H1 (cell line): ENCODE measurements at regions not wholly inside any gene's neighbourhood (a gene's known extent, or its start where the extent isn't known, plus 50 kb on each side); places are given as distances from the start of the nearest gene placed in this dataset.

Experiments used
- CTCF ChIA-PET: fragments of 300-600 bp; sonication (Branson Sonifier 250); formaldehyde crosslinking; loops from one replicate; lab custom pipeline; 2021; ENCODE audit not compliant: partially characterized antibody; lab: Charles Lee
- POLR2A ChIA-PET: fragments of 300-600 bp; sonication (Branson Sonifier 250); formaldehyde crosslinking; loops from one replicate; lab custom pipeline; 2021; ENCODE audit warnings: inconsistent platforms; ENCODE audit not compliant: partially characterized antibody; lab: Charles Lee
- DNase-seq, 2 experiments: peaks; one replicate each; pipeline versions ENCODE4 v3.0.0 to v3.0.0-alpha.2; 2010 to 2022; ENCODE audit warnings: low spot score in 2 of 2, low read depth in 1 of 2, mixed read lengths in 1 of 2
- FAIRE-seq: peaks from 2 replicates; lab custom pipeline; 2011; peaks lifted over from hg19 to GRCh38; lab: Jason Lieb, UNC
- H2AFZ ChIP-seq: 2 replicates; pipeline ENCODE4 v1.8.1; 2012; ENCODE audit warnings: low read length, inconsistent platforms
- H2AK5ac ChIP-seq: 2 replicates; pipeline ENCODE4 v1.6.1; 2013; ENCODE audit warnings: low read depth, low read length
- H2BK120ac ChIP-seq: replicated peaks from 2 replicates; pipeline ENCODE3; 2013; ENCODE audit warnings: low read depth, low read length, inconsistent platforms
- H2BK12ac ChIP-seq: 2 replicates; pipeline ENCODE4 v1.6.1; 2013; ENCODE audit warnings: low read depth, low read length
- H2BK15ac ChIP-seq: 2 replicates; pipeline ENCODE4 v1.6.1; 2013; ENCODE audit warnings: low read length
- H2BK20ac ChIP-seq: 2 replicates; pipeline ENCODE4 v1.6.1; 2013; ENCODE audit warnings: low read length
- H2BK5ac ChIP-seq: 2 replicates; pipeline ENCODE4 v1.6.1; 2013; ENCODE audit warnings: low read depth, low read length
- H3K14ac ChIP-seq: 2 replicates; pipeline ENCODE4 v1.6.1; 2013; ENCODE audit warnings: inconsistent platforms; ENCODE audit not compliant: insufficient read length
- H3K18ac ChIP-seq: 2 replicates; pipeline ENCODE4 v1.6.1; 2013; ENCODE audit warnings: low read length; ENCODE audit errors: extremely low read depth
- H3K23ac ChIP-seq: 2 replicates; pipeline ENCODE4 v1.6.1; 2013; ENCODE audit warnings: inconsistent platforms; ENCODE audit not compliant: insufficient read length
- H3K23me2 ChIP-seq: 2 replicates; pipeline ENCODE4 v1.6.1; 2013; ENCODE audit warnings: low read depth, low read length
- H3K27ac ChIP-seq: 2 replicates; pipeline ENCODE4 v1.6.1; 2011; ENCODE audit warnings: low read depth, low read length, inconsistent platforms
- H3K27me3 ChIP-seq, 4 experiments: replicated peaks in 1 of 4; 1 replicate in 1 of 4; 2 replicates in 3 of 4; pipeline versions ENCODE4 v1.6.1 to v1.8.1; 2011 to 2013; ENCODE audit warnings: low read length in 3 of 4, mild to moderate bottlenecking in 3 of 4, inconsistent platforms in 2 of 4, mixed read lengths in 2 of 4, moderate library complexity in 1 of 4; ENCODE audit not compliant: control insufficient read depth in 3 of 4, insufficient read depth in 3 of 4; ENCODE audit errors: extremely low read depth in 1 of 4
- H3K36me3 ChIP-seq, 4 experiments: 2 replicates each; pipeline versions ENCODE4 v1.6.1 to v1.8.1; 2011 to 2013; ENCODE audit warnings: mild to moderate bottlenecking in 4 of 4, low read length in 3 of 4, moderate library complexity in 2 of 4, control low read depth in 1 of 4, inconsistent platforms in 1 of 4; ENCODE audit not compliant: insufficient read depth in 4 of 4, control insufficient read depth in 2 of 4
- H3K4ac ChIP-seq: replicated peaks from 2 replicates; pipeline ENCODE3; 2013; ENCODE audit warnings: low read length, low read depth, mixed read lengths, inconsistent platforms; ENCODE audit not compliant: insufficient read length
- H3K4me1 ChIP-seq, 4 experiments: replicated peaks in 1 of 4; 1 replicate in 1 of 4; 2 replicates in 3 of 4; pipeline versions ENCODE4 v1.6.1 to v1.8.1; 2011 to 2013; ENCODE audit warnings: low read length in 3 of 4, inconsistent platforms in 2 of 4, mixed read lengths in 1 of 4; ENCODE audit not compliant: insufficient read depth in 4 of 4, control insufficient read depth in 3 of 4
- H3K4me2 ChIP-seq, 2 experiments: 2 replicates each; pipeline versions ENCODE4 v1.6.1 to v1.8.1; 2011 to 2013; ENCODE audit warnings: low read depth in 2 of 2, low read length in 2 of 2, control low read depth in 1 of 2, inconsistent platforms in 1 of 2, mild to moderate bottlenecking in 1 of 2; ENCODE audit not compliant: insufficient read depth in 1 of 2
- H3K4me3 ChIP-seq, 4 experiments: fragments of 200-600, 300-600 bp in 1 of 4; sonication (generic), shearing (Covaris generic), sonication (Bioruptor Twin) in 1 of 4; 2 replicates each; pipeline versions ENCODE4 v1.5.1 to v1.8.1; 2011 to 2016; ENCODE audit warnings: low read length in 4 of 4, low read depth in 3 of 4, control low read depth in 2 of 4, inconsistent platforms in 2 of 4, mild to moderate bottlenecking in 2 of 4, mixed read lengths in 1 of 4, moderate library complexity in 1 of 4; ENCODE audit not compliant: insufficient read depth in 2 of 4; ENCODE audit errors: extremely low read depth in 1 of 4
- H3K56ac ChIP-seq: replicated peaks from 2 replicates; pipeline ENCODE3; 2013; ENCODE audit warnings: low read depth, mild to moderate bottlenecking, mixed read lengths, low read length, inconsistent platforms; ENCODE audit not compliant: insufficient read length
- H3K79me1 ChIP-seq: 2 replicates; pipeline ENCODE4 v1.6.1; 2013; ENCODE audit warnings: low read depth, low read length, control low read depth
- H3K79me2 ChIP-seq, 2 experiments: 2 replicates each; pipeline versions ENCODE4 v1.6.1 to v1.8.1; 2012 to 2013; ENCODE audit warnings: low read length in 2 of 2, mild to moderate bottlenecking in 2 of 2, inconsistent platforms in 1 of 2; ENCODE audit not compliant: insufficient read depth in 2 of 2, control insufficient read depth in 1 of 2
- H3K9ac ChIP-seq, 4 experiments: replicated peaks in 1 of 4; 1 replicate in 1 of 4; 2 replicates in 3 of 4; pipeline versions ENCODE4 v1.6.1 to v1.8.1; 2011 to 2013; ENCODE audit warnings: low read depth in 3 of 4, low read length in 3 of 4, control low read depth in 2 of 4, mild to moderate bottlenecking in 2 of 4, moderate library complexity in 2 of 4, inconsistent platforms in 1 of 4; ENCODE audit errors: extremely low read depth in 1 of 4
- H3K9me3 ChIP-seq, 2 experiments: 2 replicates each; pipeline versions ENCODE4 v1.6.1 to v1.8.1; 2012 to 2013; ENCODE audit warnings: mild to moderate bottlenecking in 2 of 2, moderate library complexity in 2 of 2, control low read depth in 1 of 2, inconsistent platforms in 1 of 2, low read depth in 1 of 2, low read length in 1 of 2, mixed read lengths in 1 of 2; ENCODE audit not compliant: insufficient read depth in 2 of 2
- H4K20me1 ChIP-seq, 2 experiments: replicated peaks in 1 of 2; 2 replicates each; pipeline versions ENCODE3 to v1.8.1; 2011 to 2013; ENCODE audit warnings: inconsistent platforms in 2 of 2, low read length in 2 of 2, mild to moderate bottlenecking in 1 of 2; ENCODE audit not compliant: insufficient read depth in 2 of 2, control insufficient read depth in 1 of 2
- H4K5ac ChIP-seq: 2 replicates; pipeline ENCODE4 v1.6.1; 2013; ENCODE audit warnings: low read length, low read depth, mixed read lengths, inconsistent platforms; ENCODE audit not compliant: insufficient read length
- H4K8ac ChIP-seq: 2 replicates; pipeline ENCODE4 v1.8.0; 2013; ENCODE audit warnings: mild to moderate bottlenecking, moderate library complexity, low read length, inconsistent platforms; ENCODE audit not compliant: insufficient read depth; ENCODE audit errors: extremely low read depth
- H4K91ac ChIP-seq: replicated peaks from 2 replicates; pipeline ENCODE3; 2013; ENCODE audit warnings: low read length, mixed read lengths, inconsistent platforms; ENCODE audit not compliant: insufficient read length
- BACH1 ChIP-seq: IDR thresholded peaks from 2 replicates; pipeline ENCODE4 v1.6.1; 2012; ENCODE audit warnings: low read length, improper control_type of control experiment
- FOSL1 ChIP-seq: IDR thresholded peaks from 2 replicates; pipeline ENCODE4 v1.6.1; 2011; ENCODE audit warnings: mild to moderate bottlenecking, low read depth, low read length, moderate library complexity; ENCODE audit not compliant: insufficient read depth
- HDAC2 ChIP-seq, 2 experiments: fragments of 300-600 bp in 1 of 2; sonication (generic) in 1 of 2; IDR thresholded peaks; 2 replicates each; pipeline ENCODE4 v1.6.1; 2011 to 2012; ENCODE audit warnings: low read depth in 2 of 2, low read length in 2 of 2, mild to moderate bottlenecking in 2 of 2, moderate library complexity in 2 of 2, borderline replicate concordance in 1 of 2, inconsistent platforms in 1 of 2
- MAFK ChIP-seq: IDR thresholded peaks from 2 replicates; pipeline ENCODE4 v1.6.1; 2012; ENCODE audit warnings: low read depth, mild to moderate bottlenecking, improper control_type of control experiment, low read length
- RNF2 ChIP-seq: fragments of 200-900, 300-1000 bp; sonication (generic); IDR thresholded peaks from 2 replicates; pipeline ENCODE4 v1.7.1; 2016; ENCODE audit warnings: borderline replicate concordance, low read depth, mild to moderate bottlenecking, antibody characterized with exemption, low read length; ENCODE audit not compliant: poor library complexity, severe bottlenecking; ENCODE audit errors: missing control alignments
- WGBS, 2 experiments: shearing (Covaris generic) in 1 of 2; methylation state at CpG; one replicate each; pipeline versions ENCODE4 v1.1.6 to v1.1.7; 2013 to 2015; ENCODE audit warnings: low lambda C conversion rate in 2 of 2, mixed read lengths in 2 of 2, inconsistent platforms in 1 of 2, low coverage in 1 of 2, missing lambda C conversion rate in 1 of 2; ENCODE audit not compliant: insufficient replicate concordance in 2 of 2, insufficient coverage in 1 of 2, insufficient read length in 1 of 2; ENCODE audit errors: extremely low coverage in 1 of 2, missing lambda C conversion rate in 1 of 2; 5-methylcytosine and 5-hydroxymethylcytosine counted together

DNA sequence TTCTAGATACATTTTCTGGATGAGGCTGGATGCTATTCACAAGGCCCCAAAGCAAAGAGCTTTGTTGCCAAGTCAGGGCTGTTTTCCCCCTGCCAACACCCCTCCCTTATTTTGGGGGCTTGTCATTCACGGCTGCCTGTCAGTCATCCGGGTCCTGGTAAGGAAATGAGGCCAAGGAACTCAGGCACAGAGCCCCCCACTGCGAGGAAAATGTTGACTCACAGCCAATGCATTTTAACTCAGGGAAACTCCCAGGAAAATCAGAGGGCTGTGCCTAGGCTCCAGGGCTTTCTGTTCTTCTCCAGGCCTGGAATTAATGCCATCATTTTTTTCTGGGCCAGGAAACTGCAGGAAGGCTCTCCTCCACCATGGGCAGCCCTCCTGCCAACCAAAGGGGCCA, 241.1 kb downstream of the SMAD2 start:
- Histone ChIP-seq H2AK5ac (no peak overlapping the region), H2BK120ac (no peak overlapping the region), H3K4me3 (no peak overlapping the region), H4K8ac (0 out of 2 replicates have a peak overlapping the region, but pooled peaks have one; percentile 64), H2BK12ac (no peak overlapping the region), H2BK5ac (no peak overlapping the region), H3K9me3 (no peaks in the 10 kb centered on the region), H3K23me2 (no peaks in the 10 kb centered on the region), H2AFZ (no peak overlapping the region), H3K79me2 (no peaks in the 10 kb centered on the region), H3K4me2 (no peak overlapping the region), H3K4me1 (peaks cover 0 to 11% (median 1%) of the 10 kb centered on the region in 4 experiments; a peak in 3 of 7 replicates), H3K23ac (no peak overlapping the region), H4K91ac (no peak overlapping the region), H3K56ac (no peak overlapping the region), H3K14ac (no peak overlapping the region), H3K18ac (no peak overlapping the region), H2BK20ac (no peak overlapping the region), H4K5ac (no peak overlapping the region), H3K4ac (no peak overlapping the region), H3K27ac (no peak overlapping the region), H2BK15ac (no peak overlapping the region), H3K9ac (no peak overlapping the region), H3K27me3 (no peaks in the 10 kb centered on the region), H3K79me1 (no peaks in the 10 kb centered on the region), H4K20me1 (no peaks in the 10 kb centered on the region), H3K36me3 (no peaks in the 10 kb centered on the region)
- peak in 1 of 2 experiments; percentile 13 for DNase-seq
- TF ChIP-seq HDAC2 (IDR thresholded peaks at IDR 0.05; ENCODE audit: borderline replicate concordance in 1 of 2, low read depth in 2 of 2, low read length in 2 of 2) (no peak), RNF2 (no peak), BACH1 (no peak), FOSL1 (no peak), MAFK (no peak)
- FAIRE-seq = no peak
- WGBS, 2 experiments = 87% methylated on average over 3 of the region's 3 CpGs; no CpG with 5 or more reads in 1 of the 2 experiments
- ChIA-PET CTCF (interaction anchor here (0.7 to 2.0 kb wide), 7 partner anchors 11 to 186 kb away, joined by 3 to 10 read pairs (median 3); no protein-coding TSS in a partner anchor), POLR2A (no interaction called here)
